ENCODE measurements at regions not wholly inside any gene's neighbourhood (a gene's known extent, or its start where the extent isn't known, plus 50 kb on each side); places are given as distances from the start of the nearest gene placed in this dataset.
A peak's percentile ranks its signal among the peaks of the same experiment; 100 is the strongest.

- H3K27ac Mint-ChIP-seq, result peak overlapping the region; percentile 70
- H3K4me1 Mint-ChIP-seq (ENCODE audit: low read depth), result peaks cover 29% of the 10 kb centered on the region
- H3K36me3 Mint-ChIP-seq, result no peaks in the 10 kb centered on the region
- H3K4me3 Mint-ChIP-seq, result peak overlapping the region; percentile 81
- H3K9me3 Mint-ChIP-seq (ENCODE audit: low read depth), result no peaks in the 10 kb centered on the region
- no peaks in the 10 kb centered on the region for H3K27me3 Mint-ChIP-seq
These were observed 250.6 kb upstream of the KLF6 start for GRCh38 chr10:4035599-4035945.

- H3K27ac Mint-ChIP-seq, result peak overlapping the region; percentile 70
- H3K9me3 Mint-ChIP-seq (ENCODE audit: low read depth), result no peaks in the 10 kb centered on the region
- no peaks in the 10 kb centered on the region for H3K36me3 Mint-ChIP-seq
- peak overlapping the region; percentile 81 for H3K4me3 Mint-ChIP-seq
- peaks cover 29% of the 10 kb centered on the region for H3K4me1 Mint-ChIP-seq (ENCODE audit: low read depth)
- H3K27me3 Mint-ChIP-seq, result no peaks in the 10 kb centered on the region
These were observed 250.0 kb upstream of the KLF6 start for GRCh38 chr10:4034907-4035598.

- H3K4me3 Mint-ChIP-seq, result no peak overlapping the region
- H3K4me1 Mint-ChIP-seq (ENCODE audit: low read depth), result peaks cover 29% of the 10 kb centered on the region
- no peaks in the 10 kb centered on the region for H3K36me3 Mint-ChIP-seq
- H3K9me3 Mint-ChIP-seq (ENCODE audit: low read depth), result no peaks in the 10 kb centered on the region
- H3K27ac Mint-ChIP-seq, result peak overlapping the region; percentile 46
- H3K27me3 Mint-ChIP-seq, result no peaks in the 10 kb centered on the region
These were observed 248.4 kb upstream of the KLF6 start for GRCh38 chr10:4033341-4033896.

- Mint-ChIP-seq H3K9me3 (ENCODE audit: low read depth) (no peaks in the 10 kb centered on the region), H3K4me1 (ENCODE audit: low read depth) (peaks cover 21% of the 10 kb centered on the region), H3K36me3 (no peaks in the 10 kb centered on the region), H3K4me3 (no peak overlapping the region), H3K27me3 (no peaks in the 10 kb centered on the region), H3K27ac (no peak overlapping the region)
These were observed 244.9 kb upstream of the KLF6 start for GRCh38 chr10:4029866-4030265.

- Mint-ChIP-seq H3K27me3 (no peaks in the 10 kb centered on the region), H3K4me3 (no peak overlapping the region), H3K4me1 (ENCODE audit: low read depth) (peaks cover 13% of the 10 kb centered on the region), H3K27ac (no peak overlapping the region), H3K36me3 (no peaks in the 10 kb centered on the region), H3K9me3 (ENCODE audit: low read depth) (no peaks in the 10 kb centered on the region)
These were observed 244.0 kb upstream of the KLF6 start for GRCh38 chr10:4028854-4029583.

- Mint-ChIP-seq H3K36me3 (no peaks in the 10 kb centered on the region), H3K9me3 (ENCODE audit: low read depth) (no peaks in the 10 kb centered on the region), H3K27ac (no peak overlapping the region), H3K4me3 (no peak overlapping the region), H3K4me1 (ENCODE audit: low read depth) (peaks cover 4% of the 10 kb centered on the region), H3K27me3 (no peaks in the 10 kb centered on the region)
These were observed 243.0 kb upstream of the KLF6 start for GRCh38 chr10:4028027-4028471.

GRCh38 chr10:4025339-4025738 is 240.3 kb upstream of the KLF6 start:
- Mint-ChIP-seq H3K27me3 (no peaks in the 10 kb centered on the region), H3K36me3 (no peaks in the 10 kb centered on the region), H3K4me1 (ENCODE audit: low read depth) (no peaks in the 10 kb centered on the region), H3K4me3 (no peak overlapping the region), H3K9me3 (ENCODE audit: low read depth) (no peaks in the 10 kb centered on the region), H3K27ac (no peak overlapping the region)

GRCh38 chr10:4024516-4025245 is 239.7 kb upstream of the KLF6 start:
- Mint-ChIP-seq H3K27ac (no peak overlapping the region), H3K4me3 (no peak overlapping the region), H3K27me3 (no peaks in the 10 kb centered on the region), H3K9me3 (ENCODE audit: low read depth) (no peaks in the 10 kb centered on the region), H3K36me3 (no peaks in the 10 kb centered on the region), H3K4me1 (ENCODE audit: low read depth) (no peaks in the 10 kb centered on the region)

GRCh38 chr10:4024027-4024426 is 239.0 kb upstream of the KLF6 start:
- Mint-ChIP-seq H3K36me3 (no peaks in the 10 kb centered on the region), H3K27me3 (no peaks in the 10 kb centered on the region), H3K27ac (no peak overlapping the region), H3K4me3 (no peak overlapping the region), H3K9me3 (ENCODE audit: low read depth) (no peaks in the 10 kb centered on the region), H3K4me1 (ENCODE audit: low read depth) (no peaks in the 10 kb centered on the region)

- H3K4me3 Mint-ChIP-seq, result no peak overlapping the region
- no peaks in the 10 kb centered on the region for H3K27me3 Mint-ChIP-seq
- peaks cover 4% of the 10 kb centered on the region for H3K4me1 Mint-ChIP-seq (ENCODE audit: low read depth)
- no peaks in the 10 kb centered on the region for H3K9me3 Mint-ChIP-seq (ENCODE audit: low read depth)
- H3K36me3 Mint-ChIP-seq, result no peaks in the 10 kb centered on the region
- no peak overlapping the region for H3K27ac Mint-ChIP-seq
These were observed 237.5 kb upstream of the KLF6 start for GRCh38 chr10:4022473-4022872.

- Mint-ChIP-seq H3K27ac (no peak overlapping the region), H3K36me3 (no peaks in the 10 kb centered on the region), H3K27me3 (no peaks in the 10 kb centered on the region), H3K4me3 (no peak overlapping the region), H3K4me1 (ENCODE audit: low read depth) (peaks cover 4% of the 10 kb centered on the region), H3K9me3 (ENCODE audit: low read depth) (no peaks in the 10 kb centered on the region)
These were observed 235.6 kb upstream of the KLF6 start for GRCh38 chr10:4020631-4021030.

GRCh38 chr10:4018054-4018511 is 233.1 kb upstream of the KLF6 start:
- Mint-ChIP-seq H3K9me3 (ENCODE audit: low read depth) (no peaks in the 10 kb centered on the region), H3K4me1 (ENCODE audit: low read depth) (peaks cover 9% of the 10 kb centered on the region), H3K27ac (no peak overlapping the region), H3K36me3 (no peaks in the 10 kb centered on the region), H3K4me3 (no peak overlapping the region), H3K27me3 (no peaks in the 10 kb centered on the region)

GRCh38 chr10:4017336-4017735 is 232.3 kb upstream of the KLF6 start:
- no peak overlapping the region for H3K27ac Mint-ChIP-seq
- no peak overlapping the region for H3K4me3 Mint-ChIP-seq
- H3K36me3 Mint-ChIP-seq, result no peaks in the 10 kb centered on the region

GRCh38 chr10:4016214-4016740 is 231.3 kb upstream of the KLF6 start:
- Mint-ChIP-seq H3K27ac (no peak overlapping the region), H3K36me3 (no peaks in the 10 kb centered on the region)

More at GRCh38 chr10:4017336-4017735, 232.3 kb upstream of the KLF6 start:
- no peaks in the 10 kb centered on the region for H3K27me3 Mint-ChIP-seq
- peaks cover 11% of the 10 kb centered on the region for H3K4me1 Mint-ChIP-seq (ENCODE audit: low read depth)
- no peaks in the 10 kb centered on the region for H3K9me3 Mint-ChIP-seq (ENCODE audit: low read depth)

More at GRCh38 chr10:4016214-4016740, 231.3 kb upstream of the KLF6 start:
- Mint-ChIP-seq H3K4me3 (no peak overlapping the region), H3K4me1 (ENCODE audit: low read depth) (peaks cover 11% of the 10 kb centered on the region), H3K27me3 (no peaks in the 10 kb centered on the region), H3K9me3 (ENCODE audit: low read depth) (no peaks in the 10 kb centered on the region)

Data from activated naive CD8-positive, alpha-beta T cell (primary cell).